Glomerular visceral epithelial cell (primary cell): ENCODE measurements at regions not wholly inside any gene's neighbourhood (a gene's known extent, or its start where the extent isn't known, plus 50 kb on each side); places are given as distances from the start of the nearest gene placed in this dataset.
A peak's percentile ranks its signal among the peaks of the same experiment; 100 is the strongest.

Experiments
- DNase-seq: peaks from one replicate; pipeline ENCODE4 v3.0.0-alpha.2; 2016; ENCODE audit errors: extremely low spot score

DNA sequence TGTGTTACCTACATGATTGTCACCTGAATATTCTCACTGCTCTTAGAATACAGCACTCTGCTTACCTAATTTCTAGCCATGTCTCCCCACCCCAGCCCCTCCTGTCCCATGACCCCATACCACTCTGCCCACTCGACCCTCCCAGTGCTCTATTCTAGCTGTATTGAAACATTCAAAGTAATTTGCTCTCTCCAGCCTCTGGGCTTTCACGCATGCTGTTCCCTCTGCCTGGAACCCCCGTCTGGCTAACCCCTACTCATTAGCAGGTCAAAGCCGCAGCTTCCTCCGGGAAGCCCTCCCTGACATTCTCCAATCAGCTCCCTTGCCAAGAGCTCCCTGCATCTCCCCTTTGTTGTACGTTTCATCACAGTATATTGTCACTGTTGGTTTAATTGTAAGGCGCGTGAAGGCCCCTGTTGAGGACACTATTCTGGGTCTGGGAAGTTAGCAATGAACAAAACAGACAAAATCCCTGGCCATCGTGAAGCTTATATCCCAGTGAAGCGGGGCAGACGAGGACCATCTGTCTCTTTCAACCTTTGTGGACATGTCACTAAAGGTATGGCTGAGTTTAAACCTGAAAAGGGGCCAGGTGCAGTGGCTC is 72.3 kb upstream of the LHX1 start:
- no peak for DNase-seq

DNA sequence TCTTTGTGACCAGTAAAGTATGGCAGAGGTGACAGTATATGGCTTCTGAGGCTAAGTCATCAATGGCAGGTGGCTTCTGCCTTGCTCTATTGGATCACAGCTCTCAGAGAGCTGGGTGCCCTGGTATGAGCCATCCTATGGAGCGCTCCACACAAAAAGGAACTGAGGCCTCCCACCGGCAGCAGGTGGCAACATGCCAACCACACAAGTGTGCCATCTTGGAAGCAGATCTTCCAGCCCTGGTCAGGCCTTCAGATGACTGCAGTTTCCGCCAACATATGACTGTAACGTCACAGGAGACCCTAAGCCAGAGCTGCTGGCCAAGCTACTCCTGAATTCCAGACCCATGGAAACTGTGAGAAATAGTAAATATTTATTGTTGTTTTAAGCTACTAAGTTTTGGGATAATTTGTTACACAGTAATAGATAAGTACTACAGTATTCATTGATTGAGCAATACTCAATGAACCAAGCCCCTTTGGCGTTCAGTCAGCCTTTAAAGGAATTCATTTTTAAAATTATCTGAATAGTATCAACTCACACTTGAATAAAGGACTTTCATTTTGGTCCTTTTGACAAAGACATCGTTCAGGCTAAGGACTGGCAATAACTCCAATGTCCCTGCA is 69.4 kb upstream of the LHX1 start:
- no peak for DNase-seq

DNA sequence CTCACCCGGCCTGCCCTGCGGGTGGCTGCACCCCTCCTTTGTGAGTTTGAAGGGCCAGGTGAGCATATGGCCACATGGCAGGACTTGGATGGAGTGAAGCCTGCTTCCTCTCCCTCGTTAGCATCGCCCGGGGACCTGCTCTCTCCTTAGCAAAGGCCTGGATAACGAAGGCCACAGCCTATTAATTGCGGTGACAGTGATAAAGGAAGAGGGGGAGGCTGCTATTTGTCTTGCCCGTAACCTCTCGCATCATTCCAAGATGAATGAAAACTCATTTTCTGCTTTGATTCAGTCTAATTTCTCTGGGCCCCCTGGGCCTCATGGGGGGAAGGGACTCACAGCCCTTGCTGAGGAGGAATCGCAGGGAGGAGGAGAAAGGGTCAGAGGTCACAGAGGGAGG is 68.5 kb upstream of the LHX1 start:
- no peak for DNase-seq

DNA sequence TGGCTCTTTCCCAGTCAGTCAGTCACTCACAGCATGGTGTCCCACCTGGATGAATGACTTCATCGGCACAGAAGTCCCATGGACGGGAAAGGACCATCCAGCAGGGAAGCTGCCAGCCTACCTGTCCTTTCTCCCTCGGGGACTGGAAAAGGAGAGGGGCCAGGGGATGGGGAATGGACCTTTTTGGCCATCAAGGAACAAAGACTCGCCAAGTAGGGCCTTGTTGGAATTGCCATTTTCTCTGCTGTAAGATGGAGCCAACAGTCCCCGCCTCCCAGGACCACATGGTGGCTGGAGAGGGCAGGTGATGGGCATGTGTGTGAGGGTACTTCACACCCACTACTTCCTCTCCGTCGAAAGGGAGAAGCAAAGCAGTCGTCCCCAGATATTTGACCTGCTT is 67.8 kb upstream of the LHX1 start:
- DNase-seq: no peak

DNA sequence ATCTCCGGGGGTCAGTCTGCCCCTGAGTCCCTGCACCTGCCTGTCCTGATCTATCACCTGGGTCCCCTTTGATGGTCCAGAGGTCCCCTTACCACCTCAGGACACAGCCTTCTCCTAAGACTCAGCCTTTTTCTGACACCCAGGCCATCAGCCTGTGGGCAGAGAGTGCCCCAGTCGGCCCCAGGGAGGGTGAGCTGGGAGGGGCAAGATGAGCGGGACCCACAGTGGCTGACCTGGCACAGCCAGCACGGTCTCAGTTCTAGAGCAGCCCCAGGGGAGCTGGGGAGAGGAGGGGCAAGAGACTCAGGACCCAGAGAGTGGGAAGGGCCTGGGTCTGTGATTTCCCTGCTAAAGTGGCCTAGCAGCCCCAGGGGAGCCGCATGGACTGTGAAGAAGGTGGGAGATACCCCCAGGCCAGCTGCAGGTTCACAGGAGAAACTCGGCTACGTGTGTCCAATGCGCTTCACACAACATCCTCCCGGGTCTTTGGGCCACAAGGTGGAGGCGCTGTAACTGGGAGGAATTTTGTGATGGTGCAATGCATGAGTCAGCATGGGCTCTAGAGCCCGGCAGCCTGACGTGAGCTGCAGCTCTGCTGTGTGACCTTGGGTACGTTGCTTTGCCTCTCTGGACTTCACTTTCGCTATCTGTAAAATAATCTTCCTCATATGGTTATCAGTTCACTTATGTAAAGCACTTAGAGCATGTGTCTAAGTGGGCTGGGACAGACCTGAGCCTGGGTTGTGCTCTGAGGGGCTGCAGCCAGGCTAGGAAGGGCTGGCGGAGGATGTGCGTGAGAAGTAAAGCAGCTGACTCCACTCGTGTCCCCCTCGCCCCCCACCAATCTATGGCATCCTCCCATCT is 67.2 kb upstream of the LHX1 start:
- no peak for DNase-seq

DNA sequence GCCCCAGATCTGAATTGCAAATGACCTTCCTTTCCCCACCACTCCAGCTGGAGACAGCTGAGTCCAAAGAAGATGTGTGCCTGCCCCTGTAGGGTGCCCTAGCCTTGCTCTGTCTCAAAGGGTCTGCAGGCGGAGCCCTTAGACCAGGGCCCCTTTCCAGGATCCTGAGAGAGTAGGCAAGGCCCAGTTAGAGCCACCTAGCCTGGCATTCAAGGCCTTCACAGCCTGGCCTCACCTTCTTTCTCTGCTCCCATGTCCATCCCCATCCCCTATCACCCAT is 66.6 kb upstream of the LHX1 start:
- DNase-seq: no peak

DNA sequence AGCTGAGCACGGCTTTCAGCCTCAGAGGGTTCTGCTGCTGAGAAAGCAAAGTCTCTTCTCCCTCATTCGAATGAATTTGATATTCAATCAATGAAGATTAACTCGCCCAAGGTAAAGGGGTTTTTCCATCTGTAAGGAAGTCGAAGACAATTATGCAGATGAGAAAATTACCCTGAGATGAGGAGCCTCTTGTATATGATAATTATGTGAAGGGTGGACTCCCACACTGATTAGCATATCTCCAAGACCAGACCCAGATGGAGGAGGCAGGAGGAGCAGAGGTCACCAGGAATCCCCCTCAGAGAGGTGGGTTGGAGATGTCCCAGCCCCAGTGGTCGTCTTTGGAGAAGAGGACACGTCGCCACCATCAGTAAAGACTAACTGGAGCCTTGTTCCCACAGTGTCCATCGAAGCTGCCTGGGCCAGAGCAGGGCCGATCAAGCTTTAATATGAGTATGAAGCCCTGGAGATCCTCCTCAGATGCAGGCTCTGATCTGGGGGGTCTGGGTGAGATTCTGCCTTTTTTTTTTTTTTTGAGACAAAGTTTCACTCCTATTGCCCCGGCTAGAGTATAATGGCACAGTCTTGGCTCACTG is 61.5 kb upstream of the LHX1 start:
- no peak for DNase-seq

DNA sequence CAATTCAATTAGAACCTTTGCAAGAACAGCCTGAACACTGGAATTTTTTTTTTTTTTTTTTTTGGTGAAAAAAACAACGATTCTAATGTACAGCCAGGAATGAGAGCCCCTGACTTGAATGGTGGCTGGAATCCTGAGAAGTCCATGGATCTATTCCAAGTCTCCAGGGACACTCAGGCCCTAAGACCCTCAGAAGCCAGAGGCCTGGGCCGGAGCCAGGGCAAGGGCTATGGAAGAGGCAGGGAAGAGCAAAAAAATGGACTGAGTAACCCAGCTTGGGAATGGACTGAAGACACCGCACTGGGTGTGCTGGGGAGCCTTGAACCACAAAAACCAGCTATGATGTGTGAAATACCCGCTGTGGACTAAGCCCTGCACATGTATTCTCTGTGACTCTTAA is 60.3 kb upstream of the LHX1 start:
- DNase-seq: no peak

DNA sequence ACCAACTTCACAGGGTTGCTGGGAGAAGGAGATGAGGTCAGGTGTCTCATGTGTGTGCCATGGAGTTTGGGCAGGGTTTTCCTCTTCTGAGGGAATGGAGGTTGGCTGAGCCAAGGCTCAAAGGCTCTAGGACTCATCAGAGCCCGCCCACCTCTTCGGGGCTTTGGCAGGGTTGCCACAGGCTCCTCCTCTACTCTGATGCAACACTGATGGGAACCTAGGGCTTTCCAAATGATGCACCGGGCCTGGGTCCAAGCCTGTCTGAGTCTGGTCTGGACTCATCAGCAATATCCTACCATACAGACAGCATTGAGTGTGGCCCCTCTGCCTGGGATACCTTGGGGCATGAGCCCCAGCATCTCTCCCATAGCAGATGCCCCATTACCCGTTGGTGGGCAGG is 59.5 kb upstream of the LHX1 start:
- no peak for DNase-seq

DNA sequence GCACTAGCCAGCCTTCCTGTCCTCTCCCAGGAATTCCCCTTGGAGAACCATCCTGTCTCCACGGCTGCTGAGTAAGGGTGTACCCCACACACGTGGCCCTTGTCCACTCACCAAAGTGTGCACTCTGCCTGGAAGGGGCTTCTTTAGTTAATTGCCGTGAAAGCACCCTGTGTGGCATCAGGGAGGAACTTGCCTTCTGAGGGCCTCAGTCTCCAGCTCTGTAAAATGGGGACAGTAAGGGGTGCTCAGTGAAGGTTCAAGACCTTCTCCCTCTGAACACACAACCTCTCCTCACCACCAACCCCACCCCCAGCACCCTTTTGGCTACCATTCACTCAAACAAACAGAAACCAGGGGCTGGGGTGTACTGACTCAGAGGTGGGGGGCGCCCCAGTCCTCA is 59.1 kb upstream of the LHX1 start:
- DNase-seq: no peak

DNA sequence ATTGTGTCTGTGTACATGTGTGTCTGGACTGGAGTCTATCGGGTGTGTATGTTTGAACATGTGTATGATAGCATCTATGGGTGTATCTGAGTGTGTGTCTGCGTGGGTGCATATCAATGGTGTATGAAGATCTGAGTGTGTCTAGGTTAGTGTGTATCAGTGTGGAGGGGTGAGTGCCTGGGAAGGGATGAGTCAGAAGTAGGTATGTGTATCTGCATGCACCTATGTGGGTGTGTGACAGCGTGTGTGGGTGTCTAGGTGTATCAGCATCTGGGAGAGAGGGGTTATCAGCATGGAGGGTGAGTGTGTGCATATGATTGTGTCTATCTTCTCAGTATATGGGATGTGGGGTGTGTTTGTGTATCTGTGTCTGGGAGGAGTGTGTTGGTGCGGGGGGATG is 58.2 kb upstream of the LHX1 start:
- DNase-seq: no peak

DNA sequence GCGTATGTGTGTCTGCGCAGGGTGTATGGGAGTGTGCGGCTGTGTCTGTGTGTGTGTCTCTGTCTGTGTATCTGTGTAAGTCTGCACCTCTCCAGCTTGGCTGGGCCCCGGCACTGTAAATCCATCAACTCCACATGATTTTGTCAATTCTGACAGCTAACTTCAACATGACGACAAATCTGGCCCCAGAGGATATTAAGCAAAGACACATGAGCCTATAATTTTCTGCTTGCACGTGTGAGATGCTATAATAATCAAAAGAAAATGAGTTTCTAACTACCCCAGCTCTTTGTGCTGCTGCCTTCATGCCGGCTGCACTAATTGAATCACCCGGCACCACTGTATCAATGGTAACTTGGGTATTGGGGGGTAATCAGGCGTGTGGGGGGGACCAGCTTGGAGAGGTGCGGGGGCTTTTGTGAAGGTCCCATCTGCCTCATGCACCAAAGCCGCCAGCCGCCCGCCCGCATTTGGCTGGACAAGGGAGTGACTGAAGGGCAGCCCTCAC is 57.6 kb upstream of the LHX1 start:
- DNase-seq: no peak

DNA sequence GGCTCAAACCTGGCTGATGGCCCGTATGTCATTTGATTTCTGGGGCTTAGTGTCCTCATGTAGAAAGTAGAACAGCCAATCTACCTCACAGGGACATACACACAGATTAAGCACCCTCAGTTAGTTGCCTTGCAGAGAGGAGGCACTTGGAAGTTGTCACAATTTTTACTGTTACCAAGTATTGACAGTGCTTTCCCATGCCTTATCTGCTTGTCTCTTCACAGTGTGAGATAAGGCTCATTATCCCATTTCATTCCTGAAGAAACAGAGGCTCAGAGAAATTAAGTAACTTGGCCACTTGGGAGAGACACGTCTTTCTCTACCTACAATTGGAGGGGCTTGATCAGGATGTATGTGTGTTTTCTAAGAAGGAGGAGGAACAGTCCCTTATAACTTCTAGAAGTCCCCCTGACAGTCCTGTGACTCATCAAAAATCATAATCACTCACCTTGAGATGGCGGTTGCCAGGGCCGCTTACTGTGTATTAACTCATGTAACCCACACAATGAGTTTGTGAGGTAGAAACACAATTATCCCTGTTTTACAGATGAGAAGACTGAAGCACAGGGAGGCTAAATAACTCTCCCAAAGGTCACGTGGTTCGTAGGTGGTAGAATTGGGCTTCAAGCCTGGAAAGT is 56.9 kb upstream of the LHX1 start:
- DNase-seq: peak; percentile 43

DNA sequence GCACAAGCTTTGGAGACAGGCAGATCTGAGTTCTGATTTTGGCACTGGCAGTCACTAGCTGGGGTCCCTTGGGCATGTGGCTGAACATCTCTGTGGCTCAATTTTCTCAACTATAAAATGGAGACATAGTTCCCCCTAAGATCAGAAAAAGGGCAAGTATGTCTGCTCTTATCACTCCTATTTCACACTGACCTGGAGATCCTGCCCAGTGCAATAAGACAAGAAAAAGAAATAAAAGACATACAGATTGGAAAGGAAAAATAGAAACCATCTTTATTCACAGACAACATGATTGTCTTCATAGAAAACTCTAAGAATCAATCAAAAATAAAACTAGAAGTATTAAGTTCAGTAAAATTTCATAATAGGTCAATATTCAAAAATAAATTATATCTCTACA is 56.0 kb upstream of the LHX1 start:
- no peak for DNase-seq

DNA sequence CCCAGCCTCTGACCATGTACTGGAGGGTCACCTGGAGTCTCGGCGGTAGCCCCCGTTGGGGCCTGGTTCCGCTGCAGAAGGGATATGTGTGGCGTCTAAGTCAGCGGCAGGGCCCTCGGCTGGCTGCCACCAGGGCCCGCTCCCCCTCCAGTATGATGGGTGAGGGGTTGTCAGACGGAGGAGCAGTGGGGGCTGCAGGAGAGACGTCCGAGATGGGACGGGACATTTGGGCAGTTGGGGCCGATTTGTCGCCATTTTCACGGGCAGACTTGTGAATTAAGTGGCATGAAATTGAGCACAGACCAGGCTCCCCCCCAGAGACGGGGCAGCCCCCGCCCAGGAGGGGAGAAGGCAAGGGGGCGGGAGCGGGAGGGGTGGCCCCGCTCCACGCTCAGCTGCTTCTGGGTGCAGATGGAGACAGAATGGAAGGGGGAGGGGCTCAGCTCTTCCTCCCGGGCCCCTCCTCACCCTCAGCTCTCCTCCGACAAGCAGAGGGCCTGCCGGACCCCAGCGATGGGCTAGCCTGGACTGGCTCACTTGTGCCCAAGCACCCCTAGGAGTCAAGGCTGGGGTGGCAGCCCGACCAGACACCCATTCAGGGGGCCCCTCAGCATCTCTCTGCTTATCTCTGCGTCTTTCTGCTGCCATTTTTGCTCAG is 52.7 kb upstream of the LHX1 start:
- DNase-seq: no peak

DNA sequence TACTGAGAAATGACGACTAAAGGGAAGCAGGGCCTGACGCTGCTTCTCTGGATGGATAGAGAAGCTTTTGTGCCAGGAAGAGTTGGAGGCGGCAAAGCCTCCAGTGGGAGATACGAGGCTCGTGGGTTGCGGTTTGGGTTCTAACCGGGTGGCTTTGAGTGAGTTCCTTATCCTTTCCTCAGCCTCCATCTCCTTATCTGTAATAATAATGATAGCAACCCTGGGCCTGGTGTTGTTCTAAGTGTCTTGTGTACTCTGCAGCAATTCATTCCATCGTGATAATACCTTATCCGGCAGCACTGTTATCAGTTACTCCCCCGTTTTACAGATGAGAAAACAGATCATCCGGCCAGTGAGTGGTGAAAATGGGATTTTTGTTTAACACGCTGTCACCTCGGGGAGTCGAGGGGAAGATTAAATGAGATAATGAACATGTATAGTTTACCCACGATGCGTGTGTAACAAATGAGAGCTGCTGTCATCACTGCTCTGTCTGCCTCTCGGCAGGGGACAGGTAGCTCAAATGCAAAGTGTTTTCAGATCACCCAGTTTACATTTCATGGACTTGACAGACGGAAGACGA is 52.0 kb upstream of the LHX1 start:
- DNase-seq: no peak

DNA sequence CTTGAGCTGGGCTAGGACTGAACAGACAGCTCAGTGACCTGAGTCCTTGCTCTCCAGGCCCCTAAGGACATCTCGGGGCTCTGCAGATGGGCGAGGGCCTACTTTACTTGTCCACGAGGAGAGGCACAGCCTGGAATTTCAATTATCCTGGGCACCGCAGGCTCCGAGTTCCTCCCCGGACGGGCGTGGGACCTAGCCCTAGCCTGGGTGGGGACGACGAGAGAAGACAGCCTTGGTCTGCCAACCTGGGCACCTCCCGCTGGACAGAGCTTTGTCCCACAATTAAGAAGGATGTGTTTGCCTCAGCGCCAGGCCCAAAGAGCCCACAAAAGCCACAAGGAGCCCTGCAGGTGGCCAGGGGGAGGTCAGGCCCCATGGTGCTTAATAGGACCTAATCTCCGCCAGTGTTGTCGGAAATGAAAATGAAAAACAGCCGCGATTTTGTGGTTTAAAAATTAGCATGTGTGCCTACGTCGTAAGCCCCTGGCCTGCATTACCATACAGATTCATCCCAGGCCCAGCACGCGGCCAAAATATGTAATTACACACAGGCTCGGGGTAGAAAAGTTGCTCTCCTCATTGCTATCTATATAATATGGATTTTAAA is 51.4 kb upstream of the LHX1 start:
- DNase-seq: no peak
